SH-SY5Y (cell line): ENCODE measurements at regions not wholly inside any gene's neighbourhood (a gene's known extent, or its start where the extent isn't known, plus 50 kb on each side); places are given as distances from the start of the nearest gene placed in this dataset.

Experiments
- GATA2 ChIP-seq: IDR thresholded peaks from 2 replicates; pipeline ENCODE4 v1.6.1; 2011; ENCODE audit warnings: mild to moderate bottlenecking, low read depth, low read length
- GATA3 ChIP-seq: IDR thresholded peaks from 2 replicates; pipeline ENCODE4 v1.6.1; 2011; ENCODE audit warnings: low read depth, mild to moderate bottlenecking, low read length, moderate library complexity

GRCh38 chr2:51263951-51264350 is 232.0 kb upstream of the NRXN1 start:
- TF ChIP-seq GATA2: no peak
- TF ChIP-seq GATA3: no peak

GRCh38 chr2:51258301-51258700 is 226.4 kb upstream of the NRXN1 start:
- TF ChIP-seq GATA2 (no peak), GATA3 (no peak)

DNA sequence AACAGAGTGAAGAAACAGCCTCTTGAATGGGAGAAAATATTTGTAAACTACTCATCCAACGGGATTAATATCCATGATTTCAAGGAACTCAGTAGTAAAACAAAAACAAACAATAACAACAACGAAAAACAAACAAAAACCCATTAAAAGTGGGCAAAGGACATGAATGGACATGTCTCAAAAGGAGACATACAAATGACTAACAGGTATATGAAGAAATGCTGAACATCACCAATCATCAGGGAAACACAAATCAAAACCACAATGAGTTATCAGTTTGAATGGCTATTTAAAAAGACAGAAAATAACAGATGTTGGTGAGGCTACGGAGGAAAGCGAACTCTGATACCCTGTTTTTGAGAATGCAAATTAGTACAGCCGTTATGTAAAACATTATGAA is 224.8 kb upstream of the NRXN1 start:
- TF ChIP-seq GATA3: no peak
- no peak for TF ChIP-seq GATA2

DNA sequence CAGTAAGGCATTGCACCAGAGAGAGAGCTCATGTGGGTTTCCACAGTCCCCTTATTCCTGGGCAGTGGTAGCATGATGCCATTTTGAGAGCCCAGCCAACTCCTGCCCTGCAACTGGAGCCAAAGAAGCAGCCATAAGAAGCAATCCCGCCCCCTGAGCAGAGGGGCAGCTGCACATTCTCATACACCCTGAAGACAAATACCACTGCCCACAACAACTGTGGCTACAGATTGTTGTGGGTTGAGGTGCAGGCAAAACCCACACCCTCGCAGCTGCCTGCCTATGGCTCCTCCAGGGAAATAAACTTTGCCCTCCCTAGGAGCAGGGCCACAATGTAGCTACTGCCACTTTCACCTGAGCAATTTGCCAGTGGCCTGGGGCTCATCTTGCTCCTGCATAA is 219.4 kb upstream of the NRXN1 start:
- no peak for TF ChIP-seq GATA3

DNA sequence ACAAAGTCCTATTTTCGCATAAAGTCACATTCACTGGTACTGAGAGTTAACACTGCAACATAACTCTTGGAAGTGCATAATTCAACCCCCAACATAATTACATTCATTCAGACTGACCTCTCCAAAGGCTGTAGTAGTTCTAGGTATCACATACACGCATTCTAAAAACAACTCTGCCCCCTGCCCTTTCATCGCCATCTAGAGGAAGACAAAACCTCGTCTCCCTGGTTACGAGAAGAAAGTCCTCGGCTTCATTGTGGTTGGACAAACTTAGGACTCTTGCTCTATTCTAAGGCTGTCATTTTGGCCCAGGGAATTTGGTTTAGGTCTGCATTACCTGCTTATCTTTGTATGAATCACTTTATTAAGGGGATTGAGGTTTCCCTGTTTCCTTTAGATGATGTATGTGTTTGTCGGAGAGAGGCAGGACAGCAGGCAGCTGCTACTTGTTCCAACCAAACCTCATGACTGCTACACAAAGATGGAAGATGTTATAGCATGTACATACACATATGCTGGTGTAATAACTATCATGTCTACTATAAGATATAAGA is 215.4 kb upstream of the NRXN1 start:
- no peak for TF ChIP-seq GATA2
- TF ChIP-seq GATA3: no peak

DNA sequence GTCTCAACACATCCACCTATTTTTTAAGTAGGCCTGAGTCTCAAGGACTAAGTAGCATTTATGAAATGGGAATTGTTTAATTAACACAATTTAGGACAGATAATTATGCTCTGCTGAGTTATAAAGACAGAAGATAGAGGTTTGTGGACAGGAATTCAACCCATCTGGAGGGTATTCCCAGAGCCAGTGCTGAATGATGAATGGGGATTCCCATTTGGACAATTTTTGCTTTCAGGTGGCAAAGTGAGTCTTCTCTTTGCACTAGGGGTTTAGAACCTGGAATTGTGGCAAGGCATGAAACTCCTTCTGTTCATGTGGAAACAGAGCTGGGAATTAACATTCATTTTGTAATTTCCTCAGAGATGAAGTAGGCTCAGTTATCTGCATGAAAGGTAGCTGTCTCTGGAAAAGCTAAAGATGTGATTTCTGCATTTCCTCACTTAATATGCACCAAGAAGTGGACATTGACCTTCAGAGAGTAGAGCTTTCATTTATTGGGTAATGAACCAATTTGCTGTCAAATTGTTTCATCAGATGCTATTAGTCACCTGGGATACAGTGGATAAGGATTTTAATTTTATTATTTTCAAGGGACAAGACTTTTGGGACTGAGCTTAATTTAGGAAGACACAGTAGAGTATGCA is 212.1 kb upstream of the NRXN1 start:
- TF ChIP-seq GATA3 (no peak), GATA2 (no peak)

DNA sequence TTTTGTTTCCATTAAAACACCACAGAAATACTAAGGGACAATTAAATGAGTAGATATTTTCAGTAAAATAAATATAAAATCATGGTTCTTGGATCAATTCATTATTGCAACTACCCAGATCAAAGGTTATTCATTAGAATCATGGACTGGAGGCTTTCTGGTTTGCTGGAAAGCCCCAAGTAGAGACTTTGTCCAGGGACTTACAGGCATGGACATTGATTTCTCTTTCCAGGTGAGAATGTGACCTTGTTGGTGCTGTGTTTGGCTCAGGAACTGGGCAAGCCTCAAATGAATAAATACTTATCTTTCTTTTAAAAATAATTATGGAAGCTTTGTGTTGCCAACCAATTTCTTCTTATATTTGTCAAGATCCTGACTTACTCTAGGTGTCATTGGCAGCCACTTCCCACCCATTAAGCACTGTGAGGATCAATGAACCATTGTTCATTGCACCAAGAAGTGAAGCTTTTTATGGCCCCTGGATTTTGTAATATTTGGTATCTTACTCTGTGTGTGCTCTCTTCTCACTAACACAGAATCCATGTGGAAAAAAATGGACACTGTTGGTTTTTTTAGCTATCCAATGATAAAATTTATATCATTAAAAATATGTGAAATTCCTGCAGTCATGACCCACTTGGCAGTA is 205.8 kb upstream of the NRXN1 start:
- TF ChIP-seq GATA2 (no peak), GATA3 (no peak)

DNA sequence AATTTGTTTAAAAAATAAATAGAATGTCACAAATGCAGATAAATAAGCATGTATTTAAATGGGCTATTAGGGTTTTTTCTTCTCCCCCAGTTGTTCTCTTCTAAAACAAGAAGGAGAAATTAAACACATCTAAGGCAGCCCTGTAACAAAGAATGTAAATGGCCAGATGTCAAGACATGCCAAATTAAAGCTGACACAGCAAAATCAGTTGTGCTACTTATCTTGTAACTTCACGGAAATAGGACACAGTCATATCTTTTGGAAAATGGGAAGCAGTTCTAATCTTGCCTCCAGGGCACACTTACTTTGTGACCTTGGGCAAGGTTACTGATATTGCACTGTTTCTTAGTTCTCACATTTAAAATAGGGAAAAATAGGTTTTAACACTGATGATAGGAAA is 200.1 kb upstream of the NRXN1 start:
- TF ChIP-seq GATA2: no peak
- TF ChIP-seq GATA3: no peak

- no peak for TF ChIP-seq GATA2
Measured at GRCh38 chr2:51231071-51231470, 199.1 kb upstream of the NRXN1 start.

GRCh38 chr2:51225377-51225776 is 193.4 kb upstream of the NRXN1 start:
- TF ChIP-seq GATA3: no peak
- no peak for TF ChIP-seq GATA2

GRCh38 chr2:51224790-51225189 is 192.9 kb upstream of the NRXN1 start:
- TF ChIP-seq GATA3: no peak

DNA sequence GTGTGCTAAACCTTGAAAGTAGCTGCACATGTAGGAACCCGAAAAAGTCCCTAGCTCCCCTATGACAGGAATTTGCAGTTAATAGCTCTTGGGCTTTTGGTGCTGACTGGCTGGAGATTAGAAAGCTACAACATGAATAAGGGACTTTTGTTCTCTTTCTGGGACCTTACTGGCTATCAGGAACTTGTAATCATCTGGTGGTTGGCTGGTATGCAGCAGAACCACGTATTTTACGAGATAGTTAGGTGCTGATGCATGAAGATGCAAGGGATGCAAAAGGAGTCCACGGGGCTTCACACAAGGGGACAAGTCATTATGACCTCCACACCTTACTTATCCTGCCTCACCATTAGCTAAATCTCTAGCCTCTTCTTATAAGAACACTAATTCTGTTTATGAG is 190.2 kb upstream of the NRXN1 start:
- TF ChIP-seq GATA2 (no peak), GATA3 (no peak)

DNA sequence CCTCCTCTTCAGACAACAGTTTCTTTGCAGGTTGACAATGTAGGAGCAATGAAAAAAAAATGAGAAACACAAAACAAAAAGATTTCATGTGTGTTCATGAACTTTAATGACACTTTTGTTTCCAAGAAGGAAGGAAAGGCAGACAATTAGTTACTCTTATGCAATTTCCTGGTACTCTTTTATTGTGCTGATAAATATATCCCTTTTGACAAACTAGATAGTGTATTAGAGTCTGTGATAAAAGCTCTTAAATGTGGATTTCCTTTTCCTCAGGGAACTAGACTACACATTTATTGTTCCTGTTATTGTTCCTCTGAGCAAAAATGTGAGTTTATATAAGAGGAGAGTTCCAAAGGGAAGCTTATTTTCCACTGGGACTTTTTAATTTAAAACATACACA is 188.7 kb upstream of the NRXN1 start:
- TF ChIP-seq GATA2 (no peak), GATA3 (no peak)

- no peak for TF ChIP-seq GATA2
- no peak for TF ChIP-seq GATA3
Measured at GRCh38 chr2:51220080-51220479, 188.1 kb upstream of the NRXN1 start.

DNA sequence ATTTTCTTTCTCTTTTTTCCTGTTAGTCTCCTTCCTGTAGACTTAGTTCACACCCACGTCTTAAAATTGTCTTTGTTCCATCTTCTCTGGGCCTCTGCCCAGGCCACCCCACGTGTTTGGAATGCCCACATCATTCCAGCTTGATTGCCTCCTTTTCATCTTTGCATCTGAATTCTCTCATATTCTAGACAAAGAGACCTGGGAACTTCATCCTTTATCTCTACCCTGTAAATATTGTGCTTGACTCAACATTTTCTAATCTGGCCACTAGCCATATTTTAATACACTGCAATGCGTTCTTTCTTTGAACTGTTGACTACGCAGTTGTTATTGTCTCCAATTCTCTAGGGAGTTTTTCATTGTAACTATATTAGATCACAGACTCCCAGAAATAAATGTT is 187.5 kb upstream of the NRXN1 start:
- no peak for TF ChIP-seq GATA3

DNA sequence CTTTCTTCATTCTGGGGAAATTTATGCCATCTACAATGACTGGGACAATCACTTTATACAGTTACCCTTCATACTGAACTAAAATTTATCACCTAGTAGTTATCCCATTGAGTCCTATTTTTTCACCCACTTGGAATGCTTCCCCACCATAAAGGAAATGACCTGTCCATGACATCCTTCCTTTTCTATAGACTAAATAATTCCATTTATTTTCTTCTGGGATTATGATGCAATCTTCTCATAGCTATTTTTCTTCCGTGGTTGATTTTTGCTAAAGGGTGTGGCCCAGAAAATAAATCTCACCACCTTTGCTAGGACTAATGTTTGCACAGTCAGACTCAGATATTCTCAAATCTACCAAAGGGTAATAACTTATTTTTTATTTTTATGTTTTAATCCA is 186.1 kb upstream of the NRXN1 start:
- TF ChIP-seq GATA2: no peak
- no peak for TF ChIP-seq GATA3
